Esophagus muscularis mucosa (tissue), 4 donors: ENCODE measurements at regions not wholly inside any gene's neighbourhood (a gene's known extent, or its start where the extent isn't known, plus 50 kb on each side); places are given as distances from the start of the nearest gene placed in this dataset.

Experiments
- EP300 ChIP-seq: sonication (generic); formaldehyde crosslinking; IDR thresholded peaks from one replicate; pipeline ENCODE4 v1.6.1; 2017; ENCODE audit warnings: antibody characterized with exemption
- POLR2AphosphoS5 ChIP-seq, 2 donors: sonication (generic); formaldehyde crosslinking; IDR thresholded peaks; one replicate each; pipeline ENCODE4 v1.6.1; 2017; ENCODE audit warnings: antibody characterized with exemption in 2 of 2
- TF ChIP-seq, protein P1 (sequence below), 3 experiments: fragments of 200-600 bp in 2 of 3; fragments of 450-650 bp in 1 of 3; sonication (generic) in 2 of 3; IDR thresholded peaks; one replicate each; pipeline ENCODE4 v1.5.1; 2017 to 2019; ENCODE audit warnings: antibody characterized with exemption in 3 of 3, mild to moderate bottlenecking in 2 of 3, moderate library complexity in 1 of 3

GRCh38 chr5:154642499-154643245 is 112.5 kb upstream of the LARP1 start:
- TF ChIP-seq, protein P1, sequence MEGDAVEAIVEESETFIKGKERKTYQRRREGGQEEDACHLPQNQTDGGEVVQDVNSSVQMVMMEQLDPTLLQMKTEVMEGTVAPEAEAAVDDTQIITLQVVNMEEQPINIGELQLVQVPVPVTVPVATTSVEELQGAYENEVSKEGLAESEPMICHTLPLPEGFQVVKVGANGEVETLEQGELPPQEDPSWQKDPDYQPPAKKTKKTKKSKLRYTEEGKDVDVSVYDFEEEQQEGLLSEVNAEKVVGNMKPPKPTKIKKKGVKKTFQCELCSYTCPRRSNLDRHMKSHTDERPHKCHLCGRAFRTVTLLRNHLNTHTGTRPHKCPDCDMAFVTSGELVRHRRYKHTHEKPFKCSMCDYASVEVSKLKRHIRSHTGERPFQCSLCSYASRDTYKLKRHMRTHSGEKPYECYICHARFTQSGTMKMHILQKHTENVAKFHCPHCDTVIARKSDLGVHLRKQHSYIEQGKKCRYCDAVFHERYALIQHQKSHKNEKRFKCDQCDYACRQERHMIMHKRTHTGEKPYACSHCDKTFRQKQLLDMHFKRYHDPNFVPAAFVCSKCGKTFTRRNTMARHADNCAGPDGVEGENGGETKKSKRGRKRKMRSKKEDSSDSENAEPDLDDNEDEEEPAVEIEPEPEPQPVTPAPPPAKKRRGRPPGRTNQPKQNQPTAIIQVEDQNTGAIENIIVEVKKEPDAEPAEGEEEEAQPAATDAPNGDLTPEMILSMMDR (IDR thresholded peaks at IDR 0.05), result peak in 1 of 3 experiments; percentile 64
- no peak for TF ChIP-seq POLR2AphosphoS5 (IDR thresholded peaks at IDR 0.05)
- no peak for TF ChIP-seq EP300
